NT2/D1 (cell line): ENCODE measurements at regions not wholly inside any gene's neighbourhood (a gene's known extent, or its start where the extent isn't known, plus 50 kb on each side); places are given as distances from the start of the nearest gene placed in this dataset.

Experiments used
- DNase-seq: peaks from one replicate; pipeline ENCODE4 v3.0.0-alpha.2; 2011; ENCODE audit warnings: low read depth, low spot score
- H3K27me3 ChIP-seq: 2 replicates; pipeline ENCODE4 v1.6.0; 2011; ENCODE audit warnings: mild to moderate bottlenecking; ENCODE audit not compliant: insufficient read length, insufficient read depth
- H3K36me3 ChIP-seq: 2 replicates; pipeline ENCODE4 v1.6.1; 2011; ENCODE audit warnings: mild to moderate bottlenecking, low read length, mixed read lengths; ENCODE audit not compliant: insufficient read depth, insufficient read length
- H3K4me1 ChIP-seq: 2 replicates; pipeline ENCODE4 v1.5.1; 2011; ENCODE audit not compliant: insufficient read depth, insufficient read length
- H3K4me3 ChIP-seq: 2 replicates; pipeline ENCODE4 v1.5.1; 2011; ENCODE audit warnings: low read depth; ENCODE audit not compliant: insufficient read length
- H3K9ac ChIP-seq: 2 replicates; pipeline ENCODE4 v1.6.0; 2011; ENCODE audit warnings: low read depth; ENCODE audit not compliant: insufficient read length
- H3K9me3 ChIP-seq: 2 replicates; pipeline ENCODE4 v1.5.1; 2011; ENCODE audit warnings: mild to moderate bottlenecking, low read length; ENCODE audit not compliant: insufficient read depth
- SUZ12 ChIP-seq: IDR thresholded peaks from 2 replicates; pipeline ENCODE4 v1.6.1; 2011; ENCODE audit not compliant: insufficient read length, insufficient read depth; ENCODE audit errors: extremely low read depth
- YY1 ChIP-seq: IDR thresholded peaks from 2 replicates; pipeline ENCODE4 v1.6.1; 2011; ENCODE audit not compliant: insufficient read length, insufficient read depth
- ZNF274 ChIP-seq: IDR thresholded peaks from 2 replicates; pipeline ENCODE4 v1.6.1; 2011; ENCODE audit warnings: mild to moderate bottlenecking, low read depth, low read length

GRCh38 chr18:7168408-7168807 is 50.8 kb upstream of the LAMA1 start:
- no peak for TF ChIP-seq SUZ12
- TF ChIP-seq YY1 = no peak
- TF ChIP-seq ZNF274 = no peak
- H3K36me3 ChIP-seq = no peaks in the 10 kb centered on the region
- no peaks in the 10 kb centered on the region for H3K4me1 ChIP-seq
- H3K9me3 ChIP-seq = no peaks in the 10 kb centered on the region
- DNase-seq = no peak
- no peak overlapping the region for H3K4me3 ChIP-seq
- no peaks in the 10 kb centered on the region for H3K27me3 ChIP-seq
- no peak overlapping the region for H3K9ac ChIP-seq
